ENCODE measurements at regions not wholly inside any gene's neighbourhood (a gene's known extent, or its start where the extent isn't known, plus 50 kb on each side); places are given as distances from the start of the nearest gene placed in this dataset.

DNA sequence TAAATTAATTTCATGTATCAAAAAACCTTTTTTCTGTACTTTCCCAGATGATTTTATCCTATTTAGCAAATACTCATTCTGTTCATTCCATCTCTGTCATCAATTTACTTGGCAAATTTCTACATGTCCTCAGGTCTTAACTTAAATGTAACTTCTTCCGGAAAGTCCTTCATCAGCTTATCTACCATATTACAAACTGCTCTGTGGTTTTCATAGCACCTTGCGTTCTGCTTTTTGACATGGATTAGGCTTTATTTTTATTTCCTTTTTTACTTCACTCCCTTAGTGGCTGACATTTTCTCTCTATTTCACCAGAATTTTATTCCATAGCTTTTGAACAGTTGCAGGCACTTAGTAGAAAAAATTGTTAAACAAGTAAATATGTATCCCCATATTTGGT, 1040.8 kb downstream of the TAF11L14 start:
- H3K27me3 Mint-ChIP-seq (ENCODE audit: low read depth) = no peaks in the 10 kb centered on the region
- H3K4me1 Mint-ChIP-seq = no peaks in the 10 kb centered on the region
- no peak overlapping the region for H3K4me3 Mint-ChIP-seq
- TF ChIP-seq, protein P1, sequence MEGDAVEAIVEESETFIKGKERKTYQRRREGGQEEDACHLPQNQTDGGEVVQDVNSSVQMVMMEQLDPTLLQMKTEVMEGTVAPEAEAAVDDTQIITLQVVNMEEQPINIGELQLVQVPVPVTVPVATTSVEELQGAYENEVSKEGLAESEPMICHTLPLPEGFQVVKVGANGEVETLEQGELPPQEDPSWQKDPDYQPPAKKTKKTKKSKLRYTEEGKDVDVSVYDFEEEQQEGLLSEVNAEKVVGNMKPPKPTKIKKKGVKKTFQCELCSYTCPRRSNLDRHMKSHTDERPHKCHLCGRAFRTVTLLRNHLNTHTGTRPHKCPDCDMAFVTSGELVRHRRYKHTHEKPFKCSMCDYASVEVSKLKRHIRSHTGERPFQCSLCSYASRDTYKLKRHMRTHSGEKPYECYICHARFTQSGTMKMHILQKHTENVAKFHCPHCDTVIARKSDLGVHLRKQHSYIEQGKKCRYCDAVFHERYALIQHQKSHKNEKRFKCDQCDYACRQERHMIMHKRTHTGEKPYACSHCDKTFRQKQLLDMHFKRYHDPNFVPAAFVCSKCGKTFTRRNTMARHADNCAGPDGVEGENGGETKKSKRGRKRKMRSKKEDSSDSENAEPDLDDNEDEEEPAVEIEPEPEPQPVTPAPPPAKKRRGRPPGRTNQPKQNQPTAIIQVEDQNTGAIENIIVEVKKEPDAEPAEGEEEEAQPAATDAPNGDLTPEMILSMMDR (IDR thresholded peaks at IDR 0.05; ENCODE audit: unreplicated experiment in 3 of 3) = no peak
- H3K27ac Mint-ChIP-seq = no peak overlapping the region
- H3K9me3 Mint-ChIP-seq = no peaks in the 10 kb centered on the region
- no peaks in the 10 kb centered on the region for H3K36me3 Mint-ChIP-seq (ENCODE audit: low read depth)

DNA sequence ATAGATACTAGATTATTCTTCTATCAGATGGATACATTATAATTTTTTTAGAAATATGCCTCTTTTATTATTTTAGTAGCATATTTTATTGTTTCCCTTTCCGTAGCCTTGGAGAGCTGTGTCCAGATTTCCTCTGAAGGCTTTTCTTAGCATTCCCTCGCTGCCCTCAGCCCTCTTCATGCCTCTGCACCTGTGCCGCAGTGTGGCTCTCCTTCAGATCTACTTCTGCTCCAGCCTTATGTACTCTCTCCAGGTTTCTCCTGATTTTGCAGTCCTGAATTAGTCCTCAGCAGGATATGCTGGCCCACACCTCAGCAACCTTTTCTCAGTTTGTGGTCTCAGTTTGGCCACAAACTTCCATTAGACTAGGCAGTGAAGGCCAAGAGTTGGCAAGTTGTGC, 1052.0 kb downstream of the TAF11L14 start:
- Mint-ChIP-seq H3K36me3 (ENCODE audit: low read depth) (no peaks in the 10 kb centered on the region), H3K4me1 (no peaks in the 10 kb centered on the region), H3K4me3 (no peak overlapping the region), H3K27ac (no peak overlapping the region), H3K9me3 (no peaks in the 10 kb centered on the region), H3K27me3 (ENCODE audit: low read depth) (no peaks in the 10 kb centered on the region)
- TF ChIP-seq, protein P1 (IDR thresholded peaks at IDR 0.05; ENCODE audit: unreplicated experiment in 3 of 3) = no peak

DNA sequence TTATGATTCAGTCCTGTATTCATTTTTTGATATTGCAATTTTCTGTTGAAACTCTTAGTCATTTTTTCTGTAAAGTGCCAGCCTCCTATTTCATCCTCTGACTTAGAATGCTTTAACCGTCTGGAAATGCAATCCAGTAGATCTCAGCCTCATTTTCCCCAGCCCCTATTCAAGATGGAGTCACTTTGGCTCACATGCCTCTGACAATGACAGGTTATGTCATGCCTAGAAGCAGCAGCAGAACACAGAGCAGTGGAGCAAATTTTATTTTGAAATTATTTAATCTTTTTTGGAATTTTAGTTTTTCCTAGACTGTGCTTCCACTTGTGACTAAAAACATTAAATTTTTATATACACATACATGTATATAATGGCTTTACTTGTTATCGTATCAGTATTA, 1053.2 kb downstream of the TAF11L14 start:
- H3K9me3 Mint-ChIP-seq = no peaks in the 10 kb centered on the region
- TF ChIP-seq, protein P1 (IDR thresholded peaks at IDR 0.05; ENCODE audit: unreplicated experiment in 3 of 3) = no peak
- H3K4me1 Mint-ChIP-seq = no peaks in the 10 kb centered on the region
- no peaks in the 10 kb centered on the region for H3K27me3 Mint-ChIP-seq (ENCODE audit: low read depth)
- H3K4me3 Mint-ChIP-seq = no peak overlapping the region
- H3K36me3 Mint-ChIP-seq (ENCODE audit: low read depth) = no peaks in the 10 kb centered on the region
- no peak overlapping the region for H3K27ac Mint-ChIP-seq

DNA sequence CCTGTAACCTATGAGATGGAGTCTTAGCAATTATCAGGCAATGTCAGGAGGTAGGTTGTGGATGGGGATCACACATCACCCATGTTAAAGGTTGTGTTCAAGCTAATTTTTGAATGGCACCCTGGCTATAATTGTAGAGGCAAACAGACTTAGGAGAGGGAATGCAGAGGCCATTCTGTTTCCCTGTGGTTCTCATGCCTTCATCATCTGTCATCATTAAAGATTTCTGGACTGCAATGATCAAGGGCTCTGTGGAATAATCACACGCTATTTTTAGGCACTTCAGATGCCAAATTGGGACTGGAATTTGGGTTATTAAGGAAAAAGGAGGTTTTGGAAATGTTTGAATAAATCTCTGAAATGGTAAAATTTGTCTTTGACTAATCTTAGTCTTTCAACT, 1065.4 kb downstream of the TAF11L14 start:
- Mint-ChIP-seq H3K4me1 (no peaks in the 10 kb centered on the region), H3K36me3 (ENCODE audit: low read depth) (no peaks in the 10 kb centered on the region), H3K9me3 (no peaks in the 10 kb centered on the region), H3K4me3 (no peak overlapping the region), H3K27me3 (ENCODE audit: low read depth) (no peaks in the 10 kb centered on the region), H3K27ac (no peak overlapping the region)
- TF ChIP-seq, protein P1 (IDR thresholded peaks at IDR 0.05; ENCODE audit: unreplicated experiment in 3 of 3) = no peak

DNA sequence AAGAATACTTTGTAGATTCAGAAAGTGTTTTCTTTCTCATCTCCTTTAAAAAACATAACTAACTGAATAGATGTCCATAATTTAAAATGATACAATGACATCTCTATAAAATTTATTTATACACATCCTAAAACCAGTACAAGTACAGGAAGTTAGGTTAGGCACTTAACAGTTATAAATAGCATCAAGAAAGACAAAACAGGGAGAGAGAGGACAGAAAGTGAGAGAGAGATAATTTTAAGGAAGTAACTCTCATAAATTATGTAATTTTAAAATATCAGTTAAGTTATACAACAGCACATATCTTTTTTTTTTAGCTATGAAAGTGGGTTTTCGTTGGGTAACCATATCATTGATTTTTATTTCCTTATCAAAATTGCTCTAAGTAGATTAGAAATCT, 1068.6 kb downstream of the TAF11L14 start:
- Mint-ChIP-seq H3K36me3 (ENCODE audit: low read depth) (no peaks in the 10 kb centered on the region), H3K4me1 (no peaks in the 10 kb centered on the region), H3K27me3 (ENCODE audit: low read depth) (no peaks in the 10 kb centered on the region), H3K9me3 (no peaks in the 10 kb centered on the region), H3K4me3 (no peak overlapping the region), H3K27ac (no peak overlapping the region)
- TF ChIP-seq, protein P1 (IDR thresholded peaks at IDR 0.05; ENCODE audit: unreplicated experiment in 3 of 3) = no peak

DNA sequence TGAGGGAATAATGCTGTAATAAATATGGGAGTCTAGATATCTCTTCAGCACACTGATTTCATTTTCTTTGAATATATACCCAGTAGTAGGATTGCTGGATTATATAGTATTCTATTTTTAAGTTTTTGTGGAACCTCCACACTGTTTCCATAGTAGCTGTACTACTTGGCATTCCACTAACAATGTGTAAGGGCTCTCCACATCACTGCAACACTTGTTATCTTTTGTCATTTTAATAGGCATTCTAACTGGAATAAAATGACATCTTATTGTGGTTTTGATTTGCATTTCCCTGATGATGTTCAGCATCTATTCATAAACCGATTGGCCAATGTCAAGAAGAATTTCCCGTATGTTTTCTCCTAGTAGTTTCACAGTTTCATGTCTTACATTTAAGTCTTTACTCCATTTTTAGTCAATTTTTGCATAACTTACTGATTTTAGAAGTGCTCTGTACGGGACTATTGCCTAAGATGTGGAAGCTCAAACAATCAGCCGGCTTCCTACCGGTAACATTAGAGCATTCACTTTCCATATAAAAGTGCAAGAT, 1078.8 kb downstream of the TAF11L14 start:
- Mint-ChIP-seq H3K9me3 (no peaks in the 10 kb centered on the region), H3K4me1 (no peaks in the 10 kb centered on the region), H3K27ac (no peak overlapping the region), H3K4me3 (no peak overlapping the region), H3K27me3 (ENCODE audit: low read depth) (no peaks in the 10 kb centered on the region), H3K36me3 (ENCODE audit: low read depth) (no peaks in the 10 kb centered on the region)
- TF ChIP-seq, protein P1 (IDR thresholded peaks at IDR 0.05; ENCODE audit: unreplicated experiment in 3 of 3) = no peak
